ENCODE measurements at regions not wholly inside any gene's neighbourhood (a gene's known extent, or its start where the extent isn't known, plus 50 kb on each side); places are given as distances from the start of the nearest gene placed in this dataset.

DNA sequence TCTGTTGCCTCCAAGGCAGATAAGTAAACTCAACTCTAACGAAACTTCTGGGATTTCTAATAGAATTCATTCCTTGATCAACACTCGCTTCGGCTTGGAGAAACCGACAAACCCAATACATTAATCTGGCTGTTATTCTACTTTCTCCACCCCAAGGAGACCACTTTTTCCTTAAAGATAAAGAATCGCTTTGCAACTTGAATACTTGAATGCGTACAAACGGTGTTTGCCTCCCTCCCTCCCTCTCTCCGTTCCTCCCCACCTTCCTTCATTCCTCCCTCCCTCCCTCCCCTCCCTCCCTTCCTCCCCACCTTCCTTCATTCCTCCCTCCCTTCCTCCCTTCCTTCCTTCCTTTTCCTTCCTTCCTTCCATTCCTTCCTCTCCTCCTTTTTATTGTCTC is 432.6 kb downstream of the HAPSTR1 start:
- no peak for DNase-seq (ENCODE audit: low spot score)

DNA sequence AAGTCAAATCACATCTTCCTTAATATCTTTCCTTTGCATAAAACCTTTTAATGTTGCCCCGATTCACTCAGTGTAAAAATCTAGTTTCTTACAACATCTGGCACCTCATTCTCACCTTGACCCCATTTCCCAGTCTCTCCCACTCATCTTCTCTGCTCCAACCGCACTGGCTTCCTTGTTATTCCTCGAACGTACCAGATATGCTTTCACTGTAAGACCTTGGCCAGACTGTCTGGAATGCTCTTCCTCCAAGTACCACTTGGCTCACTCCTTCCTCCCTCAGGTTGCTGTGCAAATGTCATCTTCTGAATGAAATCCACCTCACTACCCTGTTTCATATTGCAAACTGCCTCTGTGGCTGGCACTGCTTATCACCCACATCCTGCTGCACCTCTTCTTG is 433.6 kb downstream of the HAPSTR1 start:
- no peak for DNase-seq (ENCODE audit: low spot score)

DNA sequence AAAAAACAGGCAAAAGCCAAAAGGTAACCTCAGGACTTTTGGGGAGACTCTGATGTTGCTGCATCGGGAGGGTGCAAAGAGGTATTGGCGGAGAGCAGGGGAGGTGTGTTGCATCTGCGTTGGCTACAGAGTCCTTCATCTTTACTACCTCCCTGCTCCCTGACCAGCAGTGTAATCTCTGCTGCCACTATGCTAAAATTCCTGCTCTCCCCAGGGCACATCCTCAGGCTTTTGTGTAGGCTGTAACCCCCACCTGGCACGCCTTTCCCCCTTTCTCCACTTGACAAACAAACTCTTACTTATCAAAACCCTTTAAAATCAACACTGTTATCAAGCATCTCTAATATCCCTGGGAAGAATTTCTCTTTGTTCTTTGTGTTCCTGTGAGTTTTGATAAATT is 435.3 kb downstream of the HAPSTR1 start:
- no peak for DNase-seq (ENCODE audit: low spot score)

DNA sequence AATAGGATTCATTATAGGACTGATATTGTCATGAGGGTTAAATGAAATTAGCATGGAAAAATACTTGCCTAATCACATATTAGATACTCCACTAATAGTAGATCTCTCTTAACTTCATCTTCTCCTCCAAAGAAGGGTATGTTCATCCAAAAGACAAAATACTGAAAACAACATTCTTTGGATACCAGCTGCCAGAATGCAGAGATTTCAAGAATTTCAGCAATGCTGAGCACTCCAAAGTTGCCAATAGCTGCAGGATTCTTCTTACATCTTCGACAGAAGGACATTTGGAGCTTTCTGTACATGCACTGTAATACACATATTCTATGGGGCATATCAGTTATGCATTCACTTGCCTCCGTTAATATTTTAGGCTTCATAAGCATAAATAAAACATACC is 436.5 kb downstream of the HAPSTR1 start:
- no peak for DNase-seq (ENCODE audit: low spot score)

DNA sequence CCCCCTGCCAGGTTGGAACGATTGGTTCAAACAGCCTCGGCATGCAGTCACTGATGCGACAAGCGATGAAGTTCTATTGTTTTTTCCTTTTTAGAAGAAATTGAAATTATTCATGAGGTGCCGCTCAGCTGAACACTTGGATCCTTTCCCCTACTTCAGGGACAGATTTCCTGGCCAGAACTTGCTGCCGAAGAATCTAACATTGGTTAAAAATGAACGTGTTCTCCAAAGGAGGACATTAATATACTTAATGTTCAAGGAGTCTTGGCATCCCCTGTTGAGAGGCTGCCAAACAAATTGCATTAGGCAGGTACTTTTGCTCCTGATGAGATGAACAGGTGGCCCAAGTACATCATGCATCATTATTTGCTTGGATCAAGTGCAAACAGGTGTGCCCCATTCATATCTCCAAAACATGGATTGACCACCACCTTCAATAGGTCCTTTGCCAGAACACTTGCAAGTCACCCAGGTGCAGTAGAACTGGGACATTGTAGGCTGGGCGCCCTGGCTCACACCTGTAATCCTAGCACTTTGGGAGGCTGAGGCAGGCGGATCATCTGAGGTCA is 437.2 kb downstream of the HAPSTR1 start:
- DNase-seq (ENCODE audit: low spot score), result no peak

DNA sequence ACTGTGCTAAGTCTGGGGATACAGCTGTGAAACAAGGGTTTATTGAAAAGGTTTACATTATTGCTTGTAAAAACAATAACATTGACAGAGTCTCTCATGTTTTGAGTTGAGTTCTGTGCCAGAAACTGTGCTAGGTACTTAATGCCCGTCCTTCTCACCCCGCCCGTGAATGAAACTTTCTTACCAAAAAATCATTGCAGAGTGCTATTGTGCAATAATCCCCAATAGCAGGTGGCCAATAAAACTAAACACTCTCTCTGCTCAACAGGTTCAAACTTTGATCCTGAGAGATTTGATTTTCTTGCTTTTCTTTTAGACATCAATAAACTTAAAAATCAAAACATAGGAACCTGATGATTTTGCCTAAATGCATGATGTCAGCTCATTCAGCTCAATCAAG is 441.6 kb downstream of the HAPSTR1 start:
- DNase-seq (ENCODE audit: low spot score), result no peak

DNA sequence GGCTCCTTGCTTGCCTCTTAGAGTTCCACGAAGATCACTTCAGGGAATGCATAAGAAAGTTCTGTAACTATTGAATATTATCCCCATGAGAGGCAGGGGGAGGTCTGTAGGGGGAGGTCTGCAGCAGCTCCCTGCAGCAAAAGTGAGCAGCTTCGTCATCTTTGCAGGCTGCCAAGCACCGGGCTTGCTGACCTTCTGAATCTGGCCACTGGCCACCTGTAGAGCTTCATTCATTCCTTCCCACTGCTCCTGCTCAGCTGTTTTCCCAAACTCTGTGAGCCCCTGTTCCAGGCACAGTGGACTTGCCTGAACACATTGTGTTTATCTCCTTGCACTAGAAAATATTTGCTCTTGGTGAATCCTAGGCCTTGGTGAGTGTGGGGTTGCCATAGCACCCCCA is 443.3 kb downstream of the HAPSTR1 start:
- DNase-seq (ENCODE audit: low spot score), result no peak

DNA sequence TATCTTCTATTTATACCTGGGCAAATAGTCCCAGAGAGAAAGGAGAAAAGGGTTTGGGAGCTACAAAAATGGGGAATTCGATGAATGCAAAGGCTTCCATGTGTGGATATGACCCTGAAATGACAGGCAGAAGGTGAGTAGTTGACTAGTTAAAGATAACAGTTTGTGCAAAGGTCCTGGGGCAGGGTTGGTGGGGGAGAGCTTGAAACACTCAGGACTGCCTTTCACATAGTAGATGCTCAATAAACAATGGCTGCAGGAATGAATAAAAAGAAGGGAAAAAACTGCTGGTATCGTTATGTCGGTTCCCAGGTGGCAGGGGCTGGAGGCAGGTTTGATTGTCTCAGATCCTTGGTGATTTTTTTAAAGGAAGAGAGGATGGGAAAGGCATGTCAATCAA is 445.5 kb downstream of the HAPSTR1 start:
- DNase-seq (ENCODE audit: low spot score), result no peak

DNA sequence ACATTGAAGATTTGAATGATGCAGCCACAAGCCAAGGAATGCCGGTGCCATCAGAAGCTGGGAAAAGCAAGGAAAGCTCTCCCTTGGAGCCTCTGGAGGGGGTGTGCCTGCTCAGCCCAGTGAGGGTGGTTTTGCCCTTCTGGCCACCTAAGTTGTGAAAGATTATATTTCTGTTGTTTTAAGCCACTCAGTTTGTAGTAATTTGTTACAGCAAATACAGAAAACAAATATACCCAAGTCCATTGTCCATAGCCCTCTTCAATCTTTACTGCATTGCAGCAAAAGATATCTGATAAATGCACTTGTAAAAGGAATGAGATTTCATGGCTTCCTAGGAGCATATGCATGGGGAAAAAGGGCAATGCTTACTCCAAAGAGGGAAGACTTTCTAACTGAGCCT is 447.9 kb downstream of the HAPSTR1 start:
- DNase-seq (ENCODE audit: low spot score), result no peak

DNA sequence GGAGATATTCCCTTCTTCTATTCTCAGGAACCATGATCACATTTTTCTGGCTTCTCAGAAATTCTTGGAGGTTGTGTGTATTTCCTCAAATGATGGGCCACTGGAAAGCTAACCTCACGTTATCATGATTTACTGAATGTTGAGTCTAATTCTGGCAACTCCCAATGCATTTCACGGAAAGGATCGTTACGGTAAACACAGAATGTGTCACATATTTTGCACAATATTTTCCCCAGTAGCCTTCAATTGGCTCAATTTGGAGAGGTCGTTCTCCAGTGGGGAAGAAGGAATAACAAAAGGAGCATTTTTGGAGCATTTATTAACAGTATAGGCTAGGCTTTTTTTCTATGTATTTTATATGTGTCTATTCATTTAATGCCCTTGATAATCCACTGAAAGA is 450.3 kb downstream of the HAPSTR1 start:
- DNase-seq (ENCODE audit: low spot score), result no peak

DNA sequence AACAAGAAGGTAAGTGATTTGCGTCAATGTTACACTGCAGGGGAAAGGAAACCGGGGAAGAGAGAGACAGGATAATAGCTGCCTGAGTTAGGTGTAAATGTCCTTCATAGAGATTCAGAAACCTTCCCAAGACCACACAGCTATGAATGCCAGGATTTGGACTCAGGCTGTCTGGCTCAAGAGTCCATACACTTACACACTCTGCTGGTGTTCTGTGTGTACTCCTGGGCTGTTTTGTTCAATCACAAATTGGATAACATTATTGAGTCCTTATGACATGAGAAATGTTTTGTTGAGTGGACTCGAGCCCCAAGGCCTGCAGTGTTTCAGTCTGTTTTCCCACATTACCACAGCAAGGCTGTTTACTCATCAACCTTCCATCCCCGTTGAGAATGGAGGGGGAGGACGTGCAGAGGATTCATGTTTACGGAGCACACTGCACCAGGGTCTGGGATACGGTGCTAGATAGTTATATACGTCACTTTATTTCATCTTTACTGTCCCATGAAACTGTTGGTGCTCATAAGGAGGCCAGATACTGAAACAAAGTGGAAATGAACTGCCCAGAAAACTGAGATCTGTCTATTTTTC is 450.8 kb downstream of the HAPSTR1 start:
- no peak for DNase-seq (ENCODE audit: low spot score)

DNA sequence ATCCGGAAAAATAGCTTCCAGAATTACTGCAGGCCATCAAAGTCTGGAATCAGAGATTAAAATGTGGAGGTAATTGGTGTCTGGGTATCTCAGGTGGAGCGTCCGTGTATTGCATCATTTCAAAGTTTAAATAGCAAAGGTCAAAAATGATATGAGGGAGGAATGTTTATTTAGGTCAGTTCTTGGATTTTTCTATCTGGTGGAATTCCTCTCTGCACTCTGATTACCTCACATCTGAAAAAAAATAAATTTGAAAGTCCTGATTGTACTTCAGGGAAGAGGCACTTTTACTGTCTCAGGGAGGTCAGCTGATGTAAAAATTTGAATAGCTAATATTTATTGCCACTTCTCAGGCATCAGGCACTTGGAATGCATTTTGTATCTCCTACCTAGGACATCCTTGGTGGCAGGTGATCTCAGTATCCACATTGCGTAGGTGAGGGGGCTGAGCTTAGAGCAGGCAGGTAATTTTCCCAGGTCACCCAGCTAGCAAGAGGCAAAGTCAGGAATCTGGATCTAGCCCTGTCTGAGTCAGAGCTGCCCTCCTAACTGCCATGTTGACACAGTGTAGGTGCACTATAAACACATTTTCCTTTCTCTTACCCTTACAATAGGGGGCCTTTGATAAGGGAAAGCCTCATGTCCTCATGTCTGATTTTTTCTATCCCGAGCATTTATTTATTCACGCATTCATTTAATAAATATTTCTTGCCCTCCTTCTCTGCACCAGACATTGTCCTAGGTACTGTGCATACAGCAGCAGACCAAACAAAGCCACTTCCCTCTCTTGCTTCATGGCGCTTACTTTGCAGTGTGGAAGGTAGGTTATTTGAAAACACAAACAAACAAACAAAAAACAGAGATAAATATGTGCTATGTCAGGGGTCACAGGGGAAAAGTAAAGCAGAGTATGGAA is 454.3 kb downstream of the HAPSTR1 start:
- DNase-seq (ENCODE audit: low spot score), result no peak

DNA sequence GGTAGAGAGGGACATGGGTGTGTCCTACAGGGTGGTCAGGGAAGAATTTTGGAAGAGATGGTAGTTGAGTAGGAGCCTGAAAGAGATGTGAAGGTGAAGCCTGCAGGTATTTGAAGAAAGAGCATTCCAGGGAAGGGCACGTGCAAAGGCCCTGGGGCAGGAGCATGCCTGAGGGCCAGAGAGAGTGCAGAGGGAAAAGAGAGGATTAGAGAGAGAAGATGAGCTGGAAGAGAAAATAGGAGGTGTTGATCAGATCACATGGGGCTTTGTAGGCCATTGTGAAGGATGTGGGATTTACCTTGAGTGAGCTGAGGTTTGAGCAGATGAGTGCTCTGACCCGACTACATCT is 455.0 kb downstream of the HAPSTR1 start:
- DNase-seq (ENCODE audit: low spot score), result no peak

DNA sequence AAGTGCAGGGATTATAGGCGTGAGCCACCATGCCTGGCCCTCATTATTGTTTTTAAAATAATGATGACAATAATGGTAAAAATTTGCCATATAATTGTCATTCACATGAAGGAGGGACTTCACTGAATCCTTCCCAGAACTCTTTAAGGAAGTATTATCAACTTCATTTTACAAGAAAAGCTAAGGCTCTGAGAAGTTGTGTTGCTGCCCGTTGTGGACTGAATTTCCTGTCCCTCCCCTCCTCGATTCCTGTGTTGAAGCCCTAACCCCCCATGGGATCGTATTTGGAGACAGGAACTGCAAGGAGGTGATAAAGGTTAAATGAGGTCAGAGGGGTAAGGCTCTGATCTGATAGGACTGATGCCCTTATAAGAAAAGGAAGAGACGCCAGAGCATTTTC is 458.0 kb downstream of the HAPSTR1 start:
- no peak for DNase-seq (ENCODE audit: low spot score)

DNA sequence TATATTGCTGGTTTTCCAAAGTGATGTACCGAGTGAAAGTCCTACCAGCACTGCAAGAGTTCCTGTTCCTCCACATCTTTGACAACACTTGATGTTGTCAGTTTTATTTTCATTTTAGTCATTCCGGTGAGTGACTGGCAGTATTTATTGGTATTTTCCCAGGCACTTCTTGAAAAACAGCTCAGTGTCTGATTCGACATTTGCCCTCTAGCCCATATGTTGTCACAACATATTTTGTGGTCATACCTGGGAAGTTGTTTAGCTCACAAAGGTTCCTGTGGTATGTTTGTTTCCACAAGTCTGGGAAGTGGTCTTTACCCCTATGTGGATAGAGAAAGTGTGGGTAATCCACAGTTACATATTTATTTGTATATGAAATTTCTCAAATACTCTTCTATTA is 463.6 kb downstream of the HAPSTR1 start:
- DNase-seq (ENCODE audit: low spot score), result no peak

DNA sequence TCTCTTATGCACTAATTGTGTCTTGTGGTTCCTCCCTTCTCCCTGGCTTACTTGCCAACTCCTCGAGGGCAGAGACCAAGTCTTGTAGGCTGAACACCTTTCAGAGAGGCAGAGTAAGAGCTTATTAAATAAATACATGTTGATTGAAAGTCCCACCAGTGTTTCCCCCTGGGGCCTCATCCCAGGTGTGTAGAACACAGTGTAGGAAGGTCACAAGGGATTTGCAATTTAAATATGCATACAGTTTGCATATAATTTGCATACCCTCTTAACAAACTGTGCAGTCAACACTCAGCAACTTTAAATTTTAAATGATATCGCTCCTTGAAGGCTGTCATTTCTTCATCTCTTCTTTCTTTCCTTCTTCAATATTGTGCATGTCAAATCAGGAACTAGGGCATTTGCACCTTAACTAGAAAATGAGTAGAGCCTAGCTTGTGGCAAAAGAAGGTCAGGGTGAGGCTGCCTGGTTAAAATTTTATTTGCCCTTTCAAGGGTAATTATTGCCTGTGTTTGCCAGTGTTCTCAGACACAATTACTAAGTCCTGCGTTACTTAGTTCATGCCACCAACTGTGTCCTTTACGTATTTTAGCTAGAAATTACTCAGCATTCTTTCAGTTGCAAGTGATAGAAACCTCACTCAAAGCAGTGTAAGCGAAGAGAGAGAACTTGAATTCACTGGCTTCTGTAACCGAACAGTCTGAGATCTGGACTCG is 465.7 kb downstream of the HAPSTR1 start:
- no peak for DNase-seq (ENCODE audit: low spot score)

DNA sequence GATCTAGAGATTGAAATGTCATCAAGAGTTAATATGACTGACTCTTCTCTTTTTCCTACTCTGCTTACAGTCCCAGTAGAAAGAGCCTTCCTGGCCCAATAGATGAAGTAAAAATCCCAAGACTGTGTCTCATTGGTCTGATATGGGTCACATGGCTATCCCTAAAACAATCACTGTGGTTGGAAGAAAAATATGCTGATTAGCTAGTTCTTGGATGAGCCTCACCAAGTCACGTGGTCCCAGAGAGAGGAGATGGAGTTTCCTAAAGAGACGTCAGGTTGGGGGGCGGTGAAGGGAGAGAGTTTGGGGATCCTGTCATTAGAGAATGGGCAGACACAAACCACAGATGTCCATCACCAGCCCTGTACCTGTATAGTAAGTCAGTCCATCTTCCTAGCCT is 466.3 kb downstream of the HAPSTR1 start:
- DNase-seq (ENCODE audit: low spot score), result no peak

DNA sequence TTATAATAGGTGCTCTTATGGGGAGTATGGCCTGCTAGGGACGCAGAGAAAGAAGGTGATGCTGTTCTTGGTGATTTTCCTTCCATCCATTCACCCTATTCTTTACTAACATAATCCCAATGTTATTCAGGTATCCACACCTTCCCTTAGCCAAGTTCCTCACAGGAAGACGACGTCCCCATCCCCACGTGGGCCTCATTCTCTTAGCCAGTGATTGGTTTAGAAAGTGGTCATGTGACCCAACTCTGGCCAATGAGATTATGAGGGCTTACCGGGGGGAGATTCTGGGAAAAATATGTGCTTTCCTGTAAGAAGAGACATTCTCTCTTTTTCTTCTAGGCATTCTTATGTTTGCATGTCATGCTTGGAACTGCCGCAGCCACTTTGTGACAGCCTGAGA is 474.7 kb downstream of the HAPSTR1 start:
- DNase-seq (ENCODE audit: low spot score), result no peak

DNA sequence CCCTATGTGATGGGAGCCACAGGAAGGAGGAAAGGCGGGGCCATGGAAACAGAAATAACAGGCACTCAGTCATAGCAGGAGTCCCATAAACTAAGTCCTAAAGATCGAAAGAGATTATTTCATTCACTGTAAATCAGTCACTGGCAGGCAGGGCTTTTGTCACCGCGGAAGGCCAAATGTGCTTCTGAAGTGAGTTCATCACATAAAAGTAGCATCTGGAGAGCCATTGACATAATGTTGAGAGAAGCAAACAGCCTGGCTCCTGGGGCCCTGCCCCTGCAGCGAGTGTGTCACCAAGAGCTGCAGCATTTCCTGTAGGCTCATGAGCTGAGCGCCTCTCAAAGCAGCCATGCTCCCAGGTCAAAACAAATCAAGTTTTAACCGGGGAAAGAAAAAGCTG is 476.2 kb downstream of the HAPSTR1 start:
- DNase-seq (ENCODE audit: low spot score), result no peak

DNA sequence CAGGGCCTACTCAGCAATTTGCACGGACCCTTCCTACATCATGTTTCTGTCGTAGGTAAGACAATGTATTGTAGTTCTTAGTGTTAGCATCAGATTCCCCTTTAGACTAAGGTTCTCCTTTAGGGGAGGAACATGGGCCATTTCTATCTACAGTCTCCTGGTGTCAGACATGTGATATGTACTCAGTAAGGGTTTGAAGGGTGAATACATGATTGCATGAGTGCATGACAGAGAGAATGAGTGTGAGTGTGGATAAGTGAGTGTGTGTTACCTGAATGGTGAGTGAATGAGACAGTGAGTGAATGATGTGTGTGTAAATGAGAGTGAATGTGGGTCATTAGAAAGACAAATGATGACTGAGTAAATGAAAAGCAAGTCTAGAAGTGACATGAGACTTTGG is 476.8 kb downstream of the HAPSTR1 start:
- DNase-seq (ENCODE audit: low spot score), result no peak

DNA sequence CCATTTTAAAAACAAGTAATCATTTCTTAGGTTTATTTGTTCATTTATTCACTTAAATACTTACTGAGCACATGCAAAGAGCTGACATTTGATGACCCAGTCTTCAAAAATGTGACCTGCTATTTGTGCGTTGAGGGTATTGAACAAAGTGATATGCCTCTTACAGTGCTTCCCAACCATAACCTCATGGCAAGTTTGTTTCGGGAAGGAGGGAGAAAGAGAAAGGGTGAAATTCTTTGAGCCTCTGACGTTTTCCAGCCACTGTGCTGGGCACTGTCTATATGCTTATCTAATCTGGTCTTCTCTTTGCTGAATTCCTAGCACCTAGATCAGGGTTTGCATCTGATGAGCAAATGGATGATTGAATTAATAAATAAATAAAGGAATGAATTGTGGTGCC is 479.1 kb downstream of the HAPSTR1 start:
- DNase-seq (ENCODE audit: low spot score), result no peak

DNA sequence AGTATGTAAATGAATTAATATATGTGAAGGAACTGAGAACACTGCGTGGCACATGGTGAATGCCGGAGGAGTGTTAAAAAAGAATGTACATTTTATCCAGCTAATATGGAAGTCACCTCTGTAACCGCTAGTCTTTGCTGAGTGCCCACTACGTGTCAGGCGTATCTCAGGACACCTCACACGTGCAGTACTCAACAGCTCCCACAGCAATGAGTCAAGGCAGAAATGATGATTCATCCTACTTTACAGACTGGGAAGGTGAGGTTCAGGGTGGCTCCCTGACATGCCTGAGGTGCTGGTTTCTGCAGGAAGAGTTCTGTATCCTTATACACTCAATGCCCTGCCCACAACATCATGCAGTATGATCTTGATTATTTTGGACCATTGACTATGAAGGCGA is 487.0 kb downstream of the HAPSTR1 start:
- DNase-seq (ENCODE audit: low spot score), result no peak

DNA sequence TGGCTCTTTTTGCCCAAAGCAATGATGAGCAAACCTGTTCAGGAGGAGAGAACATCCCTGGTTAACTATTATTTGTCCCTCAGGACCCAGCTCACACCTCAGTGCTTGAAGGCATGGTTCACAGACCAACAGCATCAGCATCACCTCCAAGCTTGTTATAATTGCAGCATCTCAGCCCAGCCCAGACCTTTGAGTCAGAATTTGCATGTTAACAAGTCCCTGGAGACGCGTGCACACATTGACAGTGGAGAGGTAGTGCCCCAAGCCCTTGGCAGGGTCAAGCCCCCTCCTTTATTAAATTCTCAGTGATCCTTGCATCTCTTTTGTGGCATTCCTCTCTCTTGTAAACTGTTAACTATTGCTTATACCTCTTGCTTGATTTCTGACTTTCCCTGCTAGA is 488.6 kb downstream of the HAPSTR1 start:
- DNase-seq (ENCODE audit: low spot score), result no peak
